ENCODE measurements at regions not wholly inside any gene's neighbourhood (a gene's known extent, or its start where the extent isn't known, plus 50 kb on each side); places are given as distances from the start of the nearest gene placed in this dataset.
A peak's percentile ranks its signal among the peaks of the same experiment; 100 is the strongest.

DNA sequence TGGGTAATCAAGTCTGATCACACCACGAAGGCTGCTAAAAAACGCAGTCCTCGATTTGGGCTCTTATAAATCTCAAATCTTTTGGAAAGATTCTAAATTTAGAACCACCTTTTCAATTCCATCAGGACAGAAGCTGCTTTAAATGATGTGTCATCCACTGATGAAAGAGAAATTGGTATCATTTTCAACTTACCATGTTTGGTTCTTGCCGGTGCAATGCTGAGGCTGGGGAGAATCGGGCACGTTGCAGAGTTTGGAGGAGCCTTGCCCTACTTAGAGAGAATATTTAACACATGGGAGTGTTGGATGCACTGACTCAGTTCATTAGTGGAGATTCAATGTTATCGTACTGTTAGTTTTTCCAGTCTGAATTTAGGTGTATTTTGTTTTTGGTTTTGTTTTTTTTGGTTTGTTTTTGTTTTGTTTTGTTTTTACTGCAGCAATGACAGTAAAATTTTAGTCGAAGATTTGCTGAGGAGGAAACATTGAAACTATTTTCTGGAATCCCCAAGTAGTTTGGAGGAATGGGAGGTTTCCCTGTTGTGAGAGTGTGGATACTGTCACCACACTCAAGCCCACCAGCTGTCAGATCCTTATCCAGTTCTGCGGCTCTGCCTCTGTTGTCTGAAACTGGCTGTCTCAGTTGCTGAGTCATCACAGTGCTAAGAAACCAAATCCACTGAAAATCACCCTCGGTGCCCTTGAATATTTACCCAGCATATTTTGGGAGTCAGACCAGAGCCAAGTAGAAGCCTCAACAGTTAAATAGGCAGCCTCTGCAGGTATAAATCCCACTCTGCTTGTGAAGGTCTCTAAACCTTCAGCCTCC lies 497.0 kb downstream of the BTBD3 start:
- Histone ChIP-seq H3K27me3 (replicated peaks in 1 of 4; ENCODE audit: control insufficient read depth in 3 of 4, extremely low read depth in 1 of 4, insufficient read depth in 3 of 4, low read length in 3 of 4) (no peaks in the 10 kb centered on the region), H3K4ac (replicated peaks; ENCODE audit: insufficient read length, low read depth, low read length) (no peak overlapping the region), H2BK20ac (ENCODE audit: low read length) (no peak overlapping the region), H3K4me1 (replicated peaks in 1 of 4; ENCODE audit: control insufficient read depth in 3 of 4, insufficient read depth in 4 of 4, low read length in 3 of 4) (no peaks in the 10 kb centered on the region), H3K9ac (replicated peaks in 1 of 4; ENCODE audit: extremely low read depth in 1 of 4, low read depth in 3 of 4, low read length in 3 of 4) (no peak overlapping the region), H4K8ac (ENCODE audit: extremely low read depth, insufficient read depth, low read length) (no peak overlapping the region), H4K91ac (replicated peaks; ENCODE audit: insufficient read length, low read length) (no peak overlapping the region), H3K79me1 (ENCODE audit: low read depth, low read length) (no peaks in the 10 kb centered on the region), H2BK120ac (replicated peaks; ENCODE audit: low read depth, low read length) (no peak overlapping the region), H3K14ac (ENCODE audit: insufficient read length) (no peak overlapping the region), H3K4me2 (ENCODE audit: insufficient read depth in 1 of 2, low read depth in 2 of 2, low read length in 2 of 2) (no peak overlapping the region), H4K5ac (ENCODE audit: insufficient read length, low read depth, low read length) (no peak overlapping the region), H2BK12ac (ENCODE audit: low read depth, low read length) (no peak overlapping the region), H3K23me2 (ENCODE audit: low read depth, low read length) (no peaks in the 10 kb centered on the region), H3K4me3 (ENCODE audit: extremely low read depth in 1 of 4, insufficient read depth in 2 of 4, low read depth in 3 of 4, low read length in 4 of 4) (no peak overlapping the region), H2BK5ac (ENCODE audit: low read depth, low read length) (no peak overlapping the region; the same call in 1 of the 2 replicates), H4K20me1 (replicated peaks in 1 of 2; ENCODE audit: control insufficient read depth in 1 of 2, insufficient read depth in 2 of 2, low read length in 2 of 2) (no peaks in the 10 kb centered on the region), H3K36me3 (ENCODE audit: control insufficient read depth in 2 of 4, insufficient read depth in 4 of 4, low read length in 3 of 4) (no peaks in the 10 kb centered on the region), H3K56ac (replicated peaks; ENCODE audit: insufficient read length, low read depth, low read length) (no peak overlapping the region), H3K18ac (ENCODE audit: extremely low read depth, low read length) (no peak overlapping the region), H2AK5ac (ENCODE audit: low read depth, low read length) (no peak overlapping the region), H3K79me2 (ENCODE audit: control insufficient read depth in 1 of 2, insufficient read depth in 2 of 2, low read length in 2 of 2) (no peaks in the 10 kb centered on the region), H3K23ac (ENCODE audit: insufficient read length) (no peak overlapping the region), H3K9me3 (ENCODE audit: insufficient read depth in 2 of 2, low read depth in 1 of 2, low read length in 1 of 2) (no peaks in the 10 kb centered on the region), H2BK15ac (ENCODE audit: low read length) (0 out of 2 replicates have a peak overlapping the region, but pooled peaks have one; percentile 54), H3K27ac (ENCODE audit: low read depth, low read length) (no peak overlapping the region), H2AFZ (ENCODE audit: low read length) (peak overlapping the region; percentile 54; the same call in 1 of the 2 replicates)
- TF ChIP-seq BACH1 (IDR thresholded peaks at IDR 0.05; ENCODE audit: low read length) (no peak), MAFK (IDR thresholded peaks at IDR 0.05; ENCODE audit: low read depth, low read length) (peak; percentile 51; the same call in 1 of the 2 replicates)
- POLR2A ChIA-PET (ENCODE audit: partially characterized antibody) = no interaction called here
- FAIRE-seq = no peak
- CTCF ChIA-PET (ENCODE audit: partially characterized antibody) = interaction anchor here (0.8 kb wide), 1 partner anchor 15 kb away, joined by 3 read pairs; no protein-coding TSS in a partner anchor
- WGBS, 2 experiments (ENCODE audit: extremely low coverage in 1 of 2, insufficient coverage in 1 of 2, insufficient read length in 1 of 2, insufficient replicate concordance in 2 of 2, low coverage in 1 of 2, low lambda C conversion rate in 2 of 2, missing lambda C conversion rate in 1 of 2) = 92% methylated on average over 10 of the region's 10 CpGs; no CpG with 5 or more reads in 1 of the 2 experiments
- DNase-seq (ENCODE audit: low read depth in 1 of 2, low spot score in 2 of 2) = no peak

All from H1 (cell line).